Renal pelvis (tissue), 1 donor: ENCODE measurements at regions not wholly inside any gene's neighbourhood (a gene's known extent, or its start where the extent isn't known, plus 50 kb on each side); places are given as distances from the start of the nearest gene placed in this dataset.
"Not testable (repeated sequence)": the region's sequence is repeated elsewhere in the genome, so short reads cannot be mapped to it uniquely, and the experiment has no call there.

Source experiments
- DNase-seq: peaks from one replicate; pipeline ENCODE4 v3.0.0-alpha.2; 2013

DNA sequence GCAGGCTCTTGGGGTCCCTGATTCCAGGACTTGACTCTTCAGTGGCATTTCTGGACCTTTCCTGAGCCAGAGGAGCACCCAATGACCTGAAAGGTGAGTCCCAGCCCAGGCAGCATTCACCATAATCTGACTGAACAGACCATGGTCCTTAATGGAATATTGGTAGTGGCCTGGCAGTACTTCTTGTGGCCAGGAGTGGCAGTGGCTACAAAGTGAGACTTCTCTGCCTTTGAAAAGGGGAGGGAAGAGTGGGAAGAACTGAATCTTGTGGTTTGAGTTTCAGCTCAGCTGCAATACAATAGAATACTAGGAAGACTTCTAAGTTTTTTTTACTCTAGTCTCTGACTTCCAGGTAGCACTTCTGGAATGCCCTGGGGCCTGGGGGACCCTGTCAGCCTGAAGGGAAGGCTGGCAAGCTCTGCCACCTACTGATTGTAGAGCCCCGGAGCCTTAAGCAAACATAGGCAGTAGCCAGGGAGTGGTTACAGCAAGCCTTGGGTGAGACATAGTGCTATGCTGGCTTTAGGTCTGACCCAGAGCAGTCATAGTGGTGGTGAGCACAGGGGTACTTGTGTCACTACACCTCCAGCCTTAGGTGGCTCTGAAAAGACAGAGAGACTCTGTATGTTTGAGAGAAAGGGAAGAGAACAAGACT lies 674.2 kb upstream of the MANEA start:
- no peak for DNase-seq

DNA sequence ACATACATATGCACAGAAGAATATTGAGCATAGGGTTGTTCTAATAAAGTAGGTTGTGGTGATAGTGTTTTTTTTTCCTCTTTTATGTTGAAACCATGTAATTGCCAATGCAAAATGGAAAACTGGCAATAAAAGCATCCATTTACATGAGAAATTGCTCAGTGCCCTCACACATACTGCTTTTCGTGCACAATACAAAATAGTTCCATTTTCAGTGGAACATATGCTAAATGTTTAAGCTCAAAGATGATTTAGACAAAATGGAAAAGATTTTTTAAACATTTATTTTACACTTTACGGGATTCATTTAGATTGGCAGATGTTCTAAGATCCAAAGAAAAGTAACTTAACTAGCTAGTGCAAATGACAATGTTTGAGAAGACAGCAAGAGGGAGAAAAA lies 678.1 kb upstream of the MANEA start:
- no peak for DNase-seq

DNA sequence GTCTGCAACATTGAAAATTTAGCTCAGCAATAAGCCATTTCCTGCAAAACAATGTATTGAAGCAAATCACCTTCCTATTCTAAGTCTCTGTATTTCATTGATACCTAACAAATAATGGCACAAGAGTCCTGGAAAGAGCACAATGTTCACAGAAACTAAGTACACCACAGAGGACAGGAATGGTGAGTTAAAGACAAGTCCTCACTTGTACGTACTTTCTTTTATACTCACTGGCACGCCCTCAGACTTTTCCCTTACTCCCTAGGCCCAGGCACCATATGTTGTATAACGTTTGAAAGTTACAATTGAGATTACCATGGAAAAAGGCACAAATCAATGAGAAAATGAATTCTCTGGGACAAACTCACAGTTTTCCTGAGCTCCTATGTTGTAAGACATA lies 683.0 kb upstream of the MANEA start:
- no peak for DNase-seq

DNA sequence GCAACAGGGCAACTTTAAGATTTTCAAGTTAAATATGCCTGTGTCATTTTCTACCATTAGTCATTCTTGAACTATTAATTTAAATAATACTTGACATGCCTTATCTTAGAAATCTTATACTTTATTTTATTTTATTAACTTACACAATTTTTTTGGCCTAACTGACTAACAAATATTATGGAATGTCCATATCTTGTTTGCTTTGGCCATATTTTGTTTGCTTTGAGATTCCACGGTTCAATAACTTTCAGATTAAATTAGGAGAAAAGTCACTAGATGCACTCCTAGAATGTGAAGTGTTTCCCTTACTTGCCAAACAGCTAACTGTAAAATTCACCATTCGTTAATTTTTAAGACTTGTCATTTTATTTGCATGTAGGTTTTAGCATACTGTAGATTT lies 684.0 kb upstream of the MANEA start:
- no peak for DNase-seq

DNA sequence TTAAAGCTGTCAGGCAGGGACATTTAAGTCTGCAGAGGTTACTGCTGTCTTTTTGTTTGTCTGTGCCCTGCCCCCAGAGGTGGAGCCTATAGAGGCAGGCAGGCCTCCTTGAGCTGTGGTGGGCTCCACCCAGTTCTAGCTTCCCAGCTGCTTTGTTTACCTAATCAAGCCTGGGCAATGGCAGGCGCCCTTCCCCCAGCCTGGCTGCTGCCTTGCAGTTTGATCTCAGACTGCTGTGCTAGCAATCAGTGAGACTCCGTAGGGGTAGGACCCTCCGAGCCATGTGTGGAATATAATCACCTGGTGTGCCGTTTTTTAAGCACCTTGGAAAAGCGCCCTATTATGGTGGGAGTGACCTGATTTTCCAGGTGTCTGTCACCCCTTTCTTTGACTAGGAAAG lies 703.5 kb upstream of the MANEA start:
- DNase-seq = not testable (repeated sequence)

DNA sequence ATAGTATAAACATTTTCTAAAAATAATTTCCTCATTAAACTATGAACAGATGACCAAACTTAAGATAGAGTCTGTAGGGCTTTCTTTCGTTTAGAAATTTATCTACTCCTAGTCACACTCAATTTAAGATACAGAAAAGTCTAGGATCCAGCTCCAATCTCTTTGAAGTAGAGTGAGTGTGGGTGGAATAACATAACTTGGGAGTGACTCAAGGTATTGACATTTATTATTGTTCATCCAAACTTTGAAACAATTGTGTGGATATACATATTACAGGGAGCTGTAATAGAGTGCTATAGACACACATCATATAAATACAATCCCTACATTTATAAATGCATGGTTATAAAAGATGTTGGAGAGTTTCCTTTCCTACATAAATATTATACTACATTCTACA lies 715.2 kb upstream of the MANEA start:
- no peak for DNase-seq

DNA sequence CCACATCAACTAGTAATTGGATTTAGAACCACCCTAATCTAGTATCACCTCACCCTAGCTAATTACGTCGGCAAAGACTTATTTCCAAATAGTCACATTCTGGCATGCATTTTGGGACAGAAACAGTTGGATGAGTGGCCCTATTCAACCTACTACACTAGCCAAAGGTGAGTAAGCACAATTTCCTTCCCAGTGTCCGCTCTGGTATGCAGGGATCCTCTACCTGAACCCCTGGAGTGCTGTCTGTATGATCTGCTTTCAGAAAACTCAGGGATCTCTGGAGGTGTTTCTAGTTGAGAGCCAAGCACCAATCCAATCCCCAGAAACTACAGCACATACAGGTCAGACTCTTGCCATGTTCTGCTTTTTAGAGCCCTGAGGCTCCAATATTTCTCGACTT lies 717.4 kb upstream of the MANEA start:
- no peak for DNase-seq

DNA sequence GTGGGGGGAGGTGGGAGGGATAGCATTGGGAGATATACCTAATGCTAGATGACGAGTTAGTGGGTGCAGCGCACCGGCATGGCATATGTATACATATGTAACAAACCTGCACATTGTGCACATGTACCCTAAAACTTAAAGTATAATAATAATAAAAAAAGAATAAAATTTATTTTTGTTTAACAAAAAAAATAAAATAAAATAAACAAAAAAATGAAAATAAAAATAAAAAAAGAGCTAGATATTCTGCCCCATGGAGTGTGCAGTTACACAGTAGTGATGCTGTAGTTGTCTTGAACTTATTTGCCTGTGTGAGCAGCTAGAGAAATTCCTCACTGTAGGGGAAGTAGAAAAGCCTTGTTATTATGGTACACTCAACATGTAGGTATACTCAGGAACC lies 720.3 kb upstream of the MANEA start:
- DNase-seq = not testable (repeated sequence)

DNA sequence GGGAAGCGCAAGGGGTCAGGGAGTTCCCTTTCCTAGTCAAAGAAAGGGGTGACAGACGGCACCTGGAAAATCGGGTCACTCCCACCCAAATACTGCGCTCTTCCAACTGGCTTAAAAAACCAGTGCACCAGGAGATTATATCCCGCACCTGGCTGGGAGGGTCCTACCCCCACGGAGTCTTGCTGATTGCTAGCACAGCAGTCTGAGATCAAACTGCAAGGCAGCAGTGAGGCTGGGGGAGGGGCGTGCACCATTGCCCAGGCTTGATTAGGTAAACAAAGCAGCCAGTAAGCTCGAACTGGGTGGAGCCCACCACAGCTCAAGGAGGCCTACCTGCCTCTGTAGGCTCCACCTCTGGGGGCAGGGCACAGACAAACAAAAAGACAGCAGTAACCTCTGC lies 726.0 kb upstream of the MANEA start:
- not testable (repeated sequence) for DNase-seq

DNA sequence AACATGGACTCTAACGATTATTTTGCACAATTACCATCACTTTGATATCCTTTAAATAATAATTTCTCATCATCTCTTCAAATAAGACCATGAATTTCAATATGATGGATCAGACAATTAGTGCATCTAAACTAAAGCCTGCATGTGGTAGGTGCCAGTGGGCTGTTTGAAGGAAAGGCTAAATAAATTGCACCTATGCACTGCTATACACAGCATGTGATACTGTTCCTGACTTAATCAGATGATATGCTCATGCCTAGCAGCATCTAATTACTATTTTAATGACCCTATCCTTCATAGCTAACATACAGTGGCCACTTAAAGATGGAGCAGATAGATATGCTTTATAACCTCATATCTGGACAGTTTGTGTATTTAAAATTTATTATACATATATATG lies 731.6 kb upstream of the MANEA start:
- DNase-seq = no peak

DNA sequence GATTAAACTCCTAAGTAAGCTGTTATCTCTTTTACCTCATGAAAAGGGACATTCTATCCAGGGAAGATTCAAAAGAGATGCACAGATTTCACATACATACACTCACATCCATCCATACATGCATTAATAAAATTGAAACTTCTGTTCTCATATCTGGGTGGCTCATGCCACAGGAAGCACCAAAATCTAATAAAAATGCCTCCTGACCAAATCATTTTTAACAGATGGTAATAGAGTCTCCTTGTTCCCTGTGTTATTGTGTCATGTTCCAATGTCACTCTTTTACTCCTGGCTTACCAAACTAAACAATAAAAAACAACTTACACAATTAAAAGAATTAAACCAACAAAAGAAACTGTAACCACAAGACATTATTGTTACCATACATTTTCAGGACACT lies 742.1 kb upstream of the MANEA start:
- DNase-seq = no peak

DNA sequence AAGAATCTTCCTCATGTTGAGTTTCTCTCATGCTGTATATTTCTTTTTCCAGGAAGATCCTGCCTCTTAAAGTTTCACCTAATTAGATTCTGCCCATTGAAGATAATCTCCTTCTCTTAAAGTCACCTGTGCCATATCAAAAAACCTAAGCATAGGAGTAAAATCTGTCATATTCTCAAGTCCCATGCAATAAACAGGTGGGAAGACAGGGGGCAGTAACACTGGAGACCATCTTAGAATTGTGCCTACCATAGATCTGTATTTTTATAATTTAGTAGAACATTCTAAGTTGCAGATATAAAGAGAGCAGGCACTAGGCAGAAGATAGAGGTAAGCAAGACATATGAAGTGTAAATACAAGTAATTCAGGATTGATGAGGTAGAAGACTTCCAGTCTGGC lies 763.5 kb upstream of the MANEA start:
- no peak for DNase-seq

DNA sequence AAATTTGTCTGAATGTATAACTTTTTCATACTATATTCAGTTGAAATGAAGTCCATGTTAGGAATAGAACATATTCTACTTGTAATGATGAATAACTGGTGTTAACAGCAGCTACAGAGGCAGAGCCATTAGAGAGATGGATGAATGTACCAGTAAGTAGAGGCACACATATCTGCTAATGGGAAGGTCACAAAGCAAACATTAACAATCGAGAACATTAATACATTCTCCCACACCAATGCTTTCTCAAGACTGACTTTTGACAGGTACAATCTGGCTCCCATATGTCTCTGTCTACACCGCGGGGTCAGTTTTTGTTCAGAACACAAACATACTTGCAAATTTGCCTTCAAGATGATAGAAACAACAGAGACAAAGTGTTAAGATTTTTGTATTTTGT lies 776.0 kb upstream of the MANEA start:
- DNase-seq = no peak

DNA sequence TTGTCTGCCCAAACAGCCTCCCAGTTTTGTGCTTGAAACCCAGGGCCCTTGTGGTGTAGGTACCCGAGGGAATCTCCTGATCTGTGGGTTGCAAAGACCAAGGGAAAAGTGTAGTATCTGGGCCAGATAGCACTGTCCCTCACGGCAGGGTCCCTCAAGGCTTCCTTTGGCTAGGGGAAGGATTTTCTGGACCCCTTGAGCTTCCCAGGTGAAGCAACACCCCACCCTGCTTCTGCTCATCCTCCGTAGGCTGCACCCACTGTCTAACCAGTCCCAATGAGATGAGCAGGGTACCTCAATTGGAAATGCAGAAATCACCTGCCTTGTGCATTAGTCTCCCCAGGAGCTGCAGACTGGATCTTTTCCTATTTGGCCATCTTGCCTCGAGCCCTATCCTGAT lies 791.8 kb upstream of the MANEA start:
- no peak for DNase-seq

DNA sequence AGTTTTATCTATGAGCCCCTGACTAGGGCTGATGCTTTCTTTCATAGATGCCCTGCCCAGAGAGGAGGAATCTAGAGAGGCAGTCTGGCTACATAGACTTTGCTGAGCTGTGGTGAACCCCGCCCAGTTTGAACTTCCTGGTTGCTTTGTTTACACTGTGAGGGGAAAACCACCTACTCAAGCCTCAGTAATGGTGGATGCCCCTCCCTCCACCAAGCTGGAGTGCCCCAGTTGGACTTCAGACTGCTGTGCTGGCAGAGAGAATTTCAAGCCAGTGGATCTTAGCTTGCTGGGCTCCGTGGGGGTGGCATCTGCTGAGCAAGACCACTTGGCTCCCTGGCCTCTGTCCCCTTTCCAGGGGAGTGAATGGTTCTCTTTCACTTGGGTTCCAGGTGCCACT lies 792.3 kb upstream of the MANEA start:
- DNase-seq = not testable (repeated sequence)

DNA sequence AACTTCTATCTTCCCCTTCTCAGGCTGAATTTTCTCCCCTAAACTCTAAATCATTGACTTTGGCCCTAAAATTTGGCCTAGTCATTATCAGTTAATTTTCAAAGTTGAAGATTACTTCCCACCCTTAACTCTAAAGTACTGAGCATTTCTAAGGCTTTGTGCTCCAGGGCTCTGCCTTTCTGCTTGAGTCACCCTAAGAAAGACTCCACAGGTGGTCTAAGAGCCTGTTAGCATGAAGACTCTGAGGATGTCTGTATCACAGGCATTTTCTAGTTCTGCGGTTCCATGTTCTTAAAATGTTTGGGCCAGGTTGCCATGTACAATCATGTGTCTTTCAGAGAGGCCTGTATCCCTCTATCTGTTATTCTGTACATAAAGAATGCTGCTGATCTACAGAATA lies 808.1 kb upstream of the MANEA start:
- DNase-seq = no peak

DNA sequence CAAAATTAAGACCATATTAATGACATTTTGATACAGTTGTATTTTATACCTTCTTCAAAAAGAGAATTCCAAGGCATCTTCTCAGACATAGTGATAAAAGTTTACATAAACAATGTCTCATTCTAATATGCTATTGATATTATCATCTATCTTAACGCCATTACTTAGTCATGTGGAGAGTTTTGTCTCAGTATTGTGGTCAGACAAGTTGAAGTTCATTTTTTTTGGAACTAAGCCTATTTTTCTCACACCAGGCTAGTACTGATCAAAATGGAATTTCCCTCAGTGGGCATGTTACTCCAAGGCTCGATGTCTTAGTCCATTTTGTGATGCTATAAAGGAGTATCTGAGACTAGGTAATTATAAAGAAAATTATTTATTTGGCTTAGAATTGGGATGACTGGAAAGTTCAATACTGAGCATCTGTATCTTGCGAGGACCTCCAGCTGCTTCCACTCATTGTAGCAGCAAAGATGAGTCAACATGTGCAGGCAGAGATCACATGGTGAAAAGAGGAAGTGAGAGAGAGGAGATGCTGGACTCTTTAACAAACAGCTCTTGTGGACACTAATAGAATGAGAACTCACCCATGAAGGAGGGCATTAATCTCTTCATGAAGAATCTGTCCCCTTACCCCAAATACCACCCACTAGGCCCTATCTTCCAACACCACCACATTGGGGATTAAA lies 825.5 kb upstream of the MANEA start:
- DNase-seq = no peak

DNA sequence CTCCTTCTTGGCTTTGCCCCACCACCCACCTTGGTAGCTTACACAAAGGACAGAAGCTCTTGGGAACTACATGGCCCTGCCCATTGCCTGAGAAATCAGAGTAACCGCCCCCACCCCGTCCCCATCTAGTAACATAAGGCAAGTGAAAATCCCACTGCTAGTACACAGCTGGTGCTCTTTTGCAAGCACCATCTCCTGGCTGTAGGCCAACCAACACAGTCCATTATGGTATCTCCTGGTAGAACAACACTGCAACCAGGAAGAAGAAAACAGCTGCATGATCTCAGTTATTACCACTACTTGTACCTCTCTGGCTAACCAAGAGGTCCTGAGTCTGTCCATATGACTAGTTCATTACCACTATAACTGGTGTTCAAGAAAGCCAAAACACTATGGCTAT lies 841.1 kb upstream of the MANEA start:
- DNase-seq = no peak

DNA sequence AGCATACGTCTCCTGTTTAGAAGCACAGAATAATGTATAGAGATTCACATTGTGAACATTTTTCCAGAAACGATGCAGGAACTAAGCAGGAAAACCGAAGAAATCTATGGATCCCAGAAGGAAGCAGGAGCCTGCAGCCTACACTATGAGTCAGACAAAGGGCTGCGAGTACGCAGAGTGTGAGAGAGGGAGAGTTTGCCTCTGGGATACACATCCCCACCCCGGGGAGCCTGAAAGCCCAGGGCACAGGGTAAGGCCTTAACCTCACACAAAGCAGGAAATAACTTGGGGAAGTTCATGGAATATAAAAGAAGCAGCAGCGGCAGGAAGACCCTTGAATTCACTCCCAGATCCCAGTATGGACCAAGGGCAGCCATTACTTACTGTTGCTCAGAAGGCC lies 842.1 kb upstream of the MANEA start:
- DNase-seq = no peak

DNA sequence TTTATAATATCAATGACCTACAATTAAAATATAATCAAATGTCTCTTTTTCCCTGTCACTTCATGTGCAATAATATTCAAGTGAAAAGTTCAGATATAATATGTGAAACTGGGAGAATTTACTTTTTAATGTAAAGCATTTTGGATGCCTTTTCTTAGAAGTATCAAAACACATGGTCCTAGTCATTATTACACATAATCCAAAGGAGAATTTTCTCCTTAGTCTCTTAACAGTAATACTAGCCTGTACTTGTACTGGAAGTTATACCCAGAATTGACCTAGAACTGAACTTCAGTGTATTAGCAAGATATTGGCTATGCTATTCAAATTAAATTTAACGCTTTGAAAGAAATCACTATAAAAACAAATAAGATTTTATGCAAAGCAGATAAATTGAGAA lies 842.6 kb upstream of the MANEA start:
- no peak for DNase-seq

DNA sequence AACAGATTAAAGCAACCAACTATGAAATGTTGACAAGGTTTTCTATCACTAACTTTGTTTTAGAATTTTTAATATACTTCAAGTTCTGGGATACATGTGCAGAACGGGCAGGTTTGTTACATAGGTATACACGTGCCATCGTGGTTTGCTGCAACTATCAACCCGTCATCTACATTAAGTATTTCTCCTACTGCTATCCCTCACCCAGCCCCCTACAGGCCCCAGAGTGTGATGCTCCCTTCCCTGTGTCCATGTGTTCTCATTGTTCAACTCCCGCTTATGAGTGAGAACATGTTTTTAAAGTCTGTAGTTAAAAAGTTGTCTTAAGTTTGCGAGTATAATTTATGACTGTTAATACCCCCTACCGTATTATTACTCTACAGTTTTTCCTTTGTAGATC lies 844.3 kb upstream of the MANEA start:
- DNase-seq = no peak

DNA sequence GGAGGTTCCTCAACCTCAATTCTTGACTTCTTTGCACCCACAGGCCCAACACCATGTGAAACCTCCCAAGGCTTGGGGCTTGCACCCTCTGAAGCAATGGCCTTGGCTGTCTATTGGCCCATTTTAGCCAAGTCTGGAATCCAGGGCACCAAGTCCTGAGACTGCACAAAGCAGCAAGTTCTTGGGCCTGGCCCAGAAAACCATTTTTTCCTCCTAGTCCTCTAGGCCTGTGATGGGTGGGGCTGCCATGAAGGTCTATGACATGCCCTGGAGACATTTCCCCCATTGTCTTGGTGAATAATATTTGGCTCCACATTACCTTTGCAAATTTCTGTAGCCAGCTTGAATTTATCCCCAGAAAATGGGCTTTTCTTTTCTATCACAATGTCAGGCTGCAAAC lies 849.6 kb upstream of the MANEA start:
- no peak for DNase-seq

DNA sequence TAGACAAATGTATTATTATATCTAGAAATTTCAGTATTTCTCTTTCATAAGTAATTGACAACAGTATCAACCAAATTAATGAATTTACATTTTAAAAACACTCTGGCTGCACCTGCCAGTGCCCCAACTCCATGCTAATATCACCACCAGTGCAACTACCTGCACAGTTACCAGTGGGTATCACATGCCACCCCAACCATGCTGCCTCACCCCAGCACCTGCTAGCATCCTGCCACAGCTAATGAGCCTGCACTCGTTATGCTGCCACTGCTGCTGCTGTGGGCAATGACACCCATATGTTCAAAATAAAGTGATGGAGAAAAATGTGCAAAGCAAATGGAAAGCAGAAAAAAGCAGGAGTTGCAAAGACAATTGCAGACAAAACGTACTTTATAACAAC lies 855.9 kb upstream of the MANEA start:
- DNase-seq = no peak

DNA sequence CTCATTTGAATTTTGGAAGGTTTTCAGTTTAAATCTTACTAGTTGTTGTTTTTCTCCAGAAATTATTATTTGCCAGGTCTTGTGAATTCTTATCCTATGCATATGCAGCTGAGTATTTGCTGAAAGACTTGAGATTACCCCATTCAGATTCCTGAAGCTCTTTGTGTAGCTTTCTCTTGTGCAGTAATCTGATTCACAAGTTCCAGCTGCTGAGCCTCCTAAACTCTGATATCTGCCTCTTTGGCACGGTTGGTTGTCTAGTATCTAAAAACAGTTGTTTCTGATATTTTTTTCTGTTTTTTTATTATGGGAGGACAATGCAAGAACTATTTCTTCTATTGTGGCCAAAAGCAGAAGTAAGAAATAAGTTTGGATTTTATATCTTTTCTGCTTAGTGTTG lies 863.9 kb upstream of the MANEA start:
- no peak for DNase-seq
